Hematopoietic multipotent progenitor cell treated with erythropoietin and hydrocortisone succinate and interleukin-3 and kit ligand, for 8 days (in vitro differentiated cells): ENCODE measurements at regions not wholly inside any gene's neighbourhood (a gene's known extent, or its start where the extent isn't known, plus 50 kb on each side); places are given as distances from the start of the nearest gene placed in this dataset.

ENCODE experiments used
- DNase-seq: peaks from one replicate; pipeline ENCODE4 v3.0.0-alpha.2; 2015

DNA sequence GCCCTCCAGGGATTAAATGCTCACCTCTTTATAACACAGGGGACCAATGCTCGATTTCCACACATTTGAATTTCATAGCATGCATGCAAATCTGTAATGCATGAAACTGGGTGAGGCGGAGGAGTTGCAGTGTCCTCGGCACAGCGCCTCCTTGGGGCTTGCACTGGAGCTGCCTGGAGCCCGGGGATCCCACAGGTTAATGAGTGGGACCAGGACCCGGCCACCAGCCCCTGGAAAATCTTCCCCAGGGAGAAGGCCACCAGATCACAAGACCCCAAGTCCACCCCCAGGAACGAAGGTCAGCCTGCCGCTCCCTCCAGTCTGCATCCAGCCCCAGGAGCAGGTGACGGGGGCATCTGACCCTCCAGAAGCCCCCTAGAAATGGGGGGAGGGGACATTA lies 119.1 kb downstream of the MN1 start:
- DNase-seq, result no peak

DNA sequence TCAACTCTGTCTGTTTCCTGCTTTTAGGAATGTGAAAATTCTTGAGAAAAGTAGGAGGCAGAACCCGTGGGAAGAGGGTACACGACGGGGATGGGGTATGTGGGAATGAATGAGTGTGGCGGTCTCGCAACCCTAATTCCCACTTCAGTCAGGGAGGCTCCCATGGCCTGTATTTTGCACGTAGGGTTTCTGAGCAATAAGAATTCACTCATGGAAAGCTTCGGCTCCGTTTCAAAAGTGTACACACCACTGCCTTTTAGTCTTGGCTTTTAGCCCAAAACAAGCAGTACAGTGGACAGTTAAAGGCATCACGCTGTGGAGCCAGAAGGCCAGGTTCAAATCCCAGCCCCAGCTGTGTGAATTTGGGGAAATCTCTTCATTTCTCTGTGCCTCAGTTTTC lies 116.7 kb downstream of the MN1 start:
- DNase-seq, result no peak

DNA sequence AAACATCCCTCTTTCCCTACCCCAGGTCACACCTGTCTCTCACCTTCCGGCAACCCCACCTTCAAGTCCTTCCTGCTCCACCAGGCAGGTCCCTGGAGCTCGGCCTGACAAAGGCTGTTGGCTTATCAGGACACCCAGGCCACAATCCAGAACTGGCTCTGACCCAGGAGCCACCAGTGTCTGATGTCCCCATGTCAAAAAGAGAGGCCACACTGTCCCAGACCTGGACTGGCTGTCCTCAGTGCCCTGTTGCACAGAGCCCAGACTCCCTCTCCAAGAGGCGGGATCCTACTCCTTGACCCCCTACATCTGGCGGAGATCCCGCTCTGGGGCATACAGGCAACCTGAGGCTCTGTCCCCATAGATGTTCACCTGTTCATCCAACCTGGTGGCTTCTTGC lies 116.0 kb downstream of the MN1 start:
- DNase-seq, result peak; percentile 43

DNA sequence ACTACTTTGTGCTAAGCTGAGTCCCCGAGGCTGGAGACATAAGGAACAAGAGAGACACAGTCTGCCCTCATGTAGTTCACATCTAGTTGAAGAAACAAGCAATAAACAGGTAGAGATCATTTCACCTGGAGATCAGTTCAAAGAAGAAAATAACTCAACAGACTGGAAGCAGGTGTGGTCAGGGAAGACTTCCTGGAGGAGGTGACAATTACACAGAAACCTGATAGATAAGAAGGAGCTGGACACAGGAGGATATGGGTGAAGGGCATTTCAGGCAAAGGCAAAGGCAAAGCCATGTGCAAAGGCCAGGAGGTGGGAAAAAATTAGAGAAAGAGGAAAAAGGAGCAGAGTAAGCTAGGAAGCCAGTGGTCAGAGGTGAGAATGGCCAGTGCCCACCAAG lies 115.6 kb downstream of the MN1 start:
- no peak for DNase-seq

DNA sequence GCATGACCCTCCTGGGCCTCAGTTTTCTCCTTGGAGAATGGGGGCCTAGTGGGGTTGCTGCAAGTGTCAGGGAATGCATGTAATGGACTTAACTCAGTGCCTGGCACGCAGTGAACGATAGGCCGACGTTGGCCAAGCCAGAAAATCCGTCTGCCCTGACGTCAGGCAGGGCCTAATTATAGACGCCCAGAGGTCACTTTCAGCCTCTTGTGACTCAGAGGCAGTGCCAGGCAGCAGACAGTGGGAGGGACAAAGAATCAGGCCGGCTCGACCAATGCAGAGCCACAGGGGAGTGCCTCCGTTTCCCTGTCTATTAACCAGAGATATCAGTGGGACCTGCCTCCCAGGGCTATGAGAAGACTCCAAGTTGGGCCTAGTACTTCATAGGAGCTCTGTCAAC lies 115.0 kb downstream of the MN1 start:
- peak; percentile 29 for DNase-seq

DNA sequence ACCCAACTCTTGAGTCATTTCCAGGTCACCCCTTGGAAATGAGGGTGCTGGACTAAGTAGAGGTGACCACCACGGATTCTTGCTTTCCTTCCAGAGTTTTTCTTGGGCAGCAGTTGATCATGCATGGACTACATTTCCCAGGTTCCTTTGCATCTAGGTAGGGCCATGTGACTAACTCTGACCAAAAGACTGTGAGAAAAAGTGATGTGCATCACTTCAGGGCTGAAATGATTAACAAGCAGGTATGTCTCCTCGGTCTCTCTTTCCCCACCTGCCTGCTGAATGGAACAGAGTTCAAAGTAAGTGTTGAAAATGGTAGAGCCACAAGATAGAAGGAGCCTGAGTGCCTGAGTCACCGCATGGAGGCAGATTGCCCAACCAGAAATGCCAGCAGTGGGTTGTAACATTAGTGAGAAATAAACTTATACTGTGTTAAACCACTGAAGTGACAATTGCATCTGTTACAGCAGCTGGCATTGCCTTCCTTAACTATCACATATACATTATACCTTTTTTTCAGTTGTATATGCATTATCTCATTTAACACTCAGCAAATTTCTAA lies 113.5 kb downstream of the MN1 start:
- no peak for DNase-seq

DNA sequence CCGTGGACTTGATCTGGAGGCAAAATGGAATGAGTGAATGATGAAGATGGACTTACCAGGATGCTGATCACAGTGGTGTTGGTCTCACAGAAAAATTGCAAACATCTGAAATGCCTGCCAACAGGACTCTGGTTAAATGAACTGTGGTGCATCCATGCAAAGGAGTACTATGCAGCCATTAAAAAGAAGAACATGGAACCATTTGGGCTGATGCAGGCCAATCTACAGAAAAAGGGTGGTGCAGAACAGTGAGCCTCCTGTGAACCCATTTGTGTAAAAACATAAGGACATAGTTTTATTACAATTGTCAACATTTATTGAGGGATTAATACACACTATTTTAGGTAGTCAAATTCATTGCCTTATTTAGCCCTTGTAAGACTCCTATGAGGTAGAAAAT lies 111.9 kb downstream of the MN1 start:
- DNase-seq, result no peak

DNA sequence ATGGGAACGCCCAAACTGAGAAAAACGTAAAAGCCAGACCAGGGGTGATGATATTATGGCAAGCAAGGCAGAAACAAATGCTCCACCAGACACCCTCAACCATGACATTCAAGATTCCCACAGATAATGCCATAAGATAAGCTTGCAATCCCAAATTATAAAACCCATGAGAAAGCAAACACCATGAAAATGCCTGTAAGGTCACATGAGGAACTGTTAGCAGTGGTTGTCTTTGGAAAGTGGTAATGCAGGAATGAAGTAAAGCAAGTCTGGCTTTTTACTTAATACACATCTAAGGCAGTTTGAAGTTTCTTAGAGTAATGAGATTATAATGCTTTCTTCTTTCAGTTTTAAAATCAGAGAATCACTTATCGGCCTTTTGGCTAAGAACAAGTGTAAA lies 111.0 kb downstream of the MN1 start:
- DNase-seq, result no peak

DNA sequence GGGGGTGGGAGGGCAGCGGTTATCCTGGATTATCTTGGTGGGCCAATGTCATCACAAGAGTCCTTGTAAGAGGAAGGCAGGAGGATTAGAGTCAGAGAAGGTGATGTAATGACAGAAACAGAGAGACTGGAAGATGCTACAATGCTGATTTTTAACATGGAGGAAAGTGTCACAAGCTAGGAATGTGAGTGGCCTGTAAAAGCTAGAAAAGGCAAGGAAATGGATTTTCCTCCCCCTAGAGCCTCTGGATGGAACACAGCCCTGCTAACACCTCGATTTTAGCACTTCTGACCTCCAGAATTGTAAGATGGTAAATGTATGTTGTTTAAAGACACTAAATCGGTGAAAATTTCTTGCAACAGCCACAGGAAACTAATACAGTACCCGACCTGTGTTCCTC lies 109.3 kb downstream of the MN1 start:
- DNase-seq, result no peak

DNA sequence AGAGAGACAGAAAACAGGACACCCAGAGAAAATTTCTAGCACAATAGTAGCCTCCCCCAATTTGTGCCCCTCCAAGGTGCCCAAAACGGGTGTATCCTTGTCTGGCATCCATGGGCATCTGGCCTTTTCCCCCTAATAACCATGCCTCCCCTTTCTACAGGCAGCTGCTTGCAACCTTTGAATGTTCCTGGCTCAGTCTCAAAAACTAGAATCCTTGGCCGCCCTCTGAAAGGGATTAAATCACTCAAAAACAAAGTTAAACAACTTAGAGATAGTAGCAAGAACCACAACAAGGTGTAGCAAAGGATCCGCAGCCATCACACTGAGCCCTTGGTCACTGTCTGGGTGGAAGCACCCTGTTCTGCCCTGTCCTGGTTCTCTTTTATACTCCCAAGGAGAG lies 105.6 kb downstream of the MN1 start:
- DNase-seq, result no peak

DNA sequence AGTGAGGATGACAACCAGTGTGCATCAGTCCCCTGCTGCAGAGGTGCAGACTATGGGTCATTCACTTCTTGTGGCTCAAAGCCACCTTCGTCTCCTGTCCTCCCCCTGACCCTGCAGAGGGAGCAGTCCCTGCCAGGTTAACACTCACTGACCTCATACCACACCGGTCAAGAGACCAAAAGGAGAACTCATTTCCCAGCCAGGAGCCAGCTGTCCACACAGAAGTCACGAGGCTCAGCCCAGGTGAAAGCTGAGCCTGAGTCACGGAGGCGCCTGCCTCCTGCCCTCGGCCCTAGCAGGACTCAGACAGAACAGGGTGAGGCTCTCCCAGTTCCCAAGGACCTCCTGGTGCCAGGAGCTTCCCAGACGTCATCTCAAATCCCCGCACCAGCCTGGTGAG lies 103.7 kb downstream of the MN1 start:
- DNase-seq, result no peak
